Spleen (tissue), 7 donors: ENCODE measurements at regions not wholly inside any gene's neighbourhood (a gene's known extent, or its start where the extent isn't known, plus 50 kb on each side); places are given as distances from the start of the nearest gene placed in this dataset.

Experiments
- POLR2A ChIP-seq, 3 donors: fragments of 450-650 bp; IDR thresholded peaks; one replicate each; pipeline ENCODE4 v1.5.1; 2017; ENCODE audit warnings: antibody characterized with exemption in 3 of 3, mild to moderate bottlenecking in 1 of 3
- TF ChIP-seq, protein P1 (sequence below), 11 experiments: fragments of 200-600 bp in 7 of 11; fragments of 450-650 bp in 4 of 11; sonication (generic) in 4 of 11; IDR thresholded peaks in 8 of 11; conservative IDR thresholded peaks in 3 of 11; 1 replicate in 7 of 11; 2 replicates in 4 of 11; pipeline versions ENCODE4 v1.4.0 to v1.8.0; 2016 to 2021; ENCODE audit warnings: antibody characterized with exemption in 11 of 11, inconsistent platforms in 4 of 11, mild to moderate bottlenecking in 1 of 11
- donor health status: DM: no; HTN: no; CAD: no; lungs with moderate emphysema.
- donor health status: DM: no; HTN: no; CAD: no.
- donor health status: DM: no; HTN: no; CAD: no.

GRCh38 chr9:118732998-118733397 is 636.2 kb downstream of the BRINP1 start:
- TF ChIP-seq, protein P1, sequence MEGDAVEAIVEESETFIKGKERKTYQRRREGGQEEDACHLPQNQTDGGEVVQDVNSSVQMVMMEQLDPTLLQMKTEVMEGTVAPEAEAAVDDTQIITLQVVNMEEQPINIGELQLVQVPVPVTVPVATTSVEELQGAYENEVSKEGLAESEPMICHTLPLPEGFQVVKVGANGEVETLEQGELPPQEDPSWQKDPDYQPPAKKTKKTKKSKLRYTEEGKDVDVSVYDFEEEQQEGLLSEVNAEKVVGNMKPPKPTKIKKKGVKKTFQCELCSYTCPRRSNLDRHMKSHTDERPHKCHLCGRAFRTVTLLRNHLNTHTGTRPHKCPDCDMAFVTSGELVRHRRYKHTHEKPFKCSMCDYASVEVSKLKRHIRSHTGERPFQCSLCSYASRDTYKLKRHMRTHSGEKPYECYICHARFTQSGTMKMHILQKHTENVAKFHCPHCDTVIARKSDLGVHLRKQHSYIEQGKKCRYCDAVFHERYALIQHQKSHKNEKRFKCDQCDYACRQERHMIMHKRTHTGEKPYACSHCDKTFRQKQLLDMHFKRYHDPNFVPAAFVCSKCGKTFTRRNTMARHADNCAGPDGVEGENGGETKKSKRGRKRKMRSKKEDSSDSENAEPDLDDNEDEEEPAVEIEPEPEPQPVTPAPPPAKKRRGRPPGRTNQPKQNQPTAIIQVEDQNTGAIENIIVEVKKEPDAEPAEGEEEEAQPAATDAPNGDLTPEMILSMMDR (IDR thresholded peaks at IDR 0.05 in 8 of 11, conservative IDR thresholded peaks at IDR 0.05 in 3 of 11), result no peak
- no peak for TF ChIP-seq POLR2A (IDR thresholded peaks at IDR 0.05)
